PC-9 (cell line): ENCODE measurements at regions not wholly inside any gene's neighbourhood (a gene's known extent, or its start where the extent isn't known, plus 50 kb on each side); places are given as distances from the start of the nearest gene placed in this dataset.

Experiments used
- BruUV-seq: library from RNA; stranded (reverse); fragments of 400-500 nt; replicated peaks from 2 replicates; lab custom pipeline; 2021; lab: Mats Ljungman, UMichigan
- CTCF ChIA-PET: fragments of 300-600 bp; sonication (Branson Sonifier 250); formaldehyde crosslinking; loops from one replicate; lab custom pipeline; 2022; ENCODE audit warnings: antibody characterized with exemption; lab: Charles Lee
- POLR2A ChIA-PET: fragments of 300-600 bp; sonication (Branson Sonifier 250); formaldehyde crosslinking; loops from one replicate; lab custom pipeline; 2022; ENCODE audit warnings: antibody characterized with exemption; ENCODE audit not compliant: unreplicated experiment; lab: Charles Lee
- DNase-seq, 2 experiments: peaks; one replicate each; pipeline versions ENCODE4 v3.0.0 to v3.0.0-alpha.2; 2015 to 2022; ENCODE audit warnings: mixed read lengths in 1 of 2
- H2AFZ ChIP-seq: fragments of 200-600 bp; sonication (generic); 2 replicates; pipeline ENCODE4 v1.8.1; 2017; ENCODE audit warnings: antibody characterized with exemption
- H3F3A ChIP-seq: fragments of 200-600 bp; sonication (generic); 2 replicates; pipeline ENCODE4 v1.8.1; 2017; ENCODE audit warnings: antibody characterized with exemption, mild to moderate bottlenecking, low read depth; ENCODE audit not compliant: insufficient read depth
- H3K27ac ChIP-seq: fragments of 200-600 bp; sonication (generic); 2 replicates; pipeline ENCODE4 v1.6.1; 2016; ENCODE audit warnings: mixed run types
- H3K27me3 ChIP-seq: fragments of 200-600 bp; sonication (generic); 2 replicates; pipeline ENCODE4 v1.6.1; 2016; ENCODE audit warnings: low read depth, mixed run types; ENCODE audit not compliant: insufficient read depth
- H3K36me3 ChIP-seq: fragments of 200-600 bp; sonication (generic); 2 replicates; pipeline ENCODE4 v1.6.1; 2016; ENCODE audit warnings: low read depth, mixed run types
- H3K4me1 ChIP-seq: fragments of 200-600 bp; sonication (generic); replicated peaks from 2 replicates; pipeline ENCODE4 v1.6.1; 2016; ENCODE audit warnings: mixed run types; ENCODE audit not compliant: insufficient read depth
- H3K4me2 ChIP-seq: fragments of 200-600 bp; sonication (generic); 2 replicates; pipeline ENCODE4 v1.6.1; 2017; ENCODE audit warnings: mixed run types
- H3K4me3 ChIP-seq: fragments of 200-600 bp; sonication (generic); 2 replicates; pipeline ENCODE4 v1.6.1; 2016; ENCODE audit warnings: mixed run types
- H3K79me2 ChIP-seq: fragments of 200-600 bp; sonication (generic); 2 replicates; pipeline ENCODE4 v1.6.1; 2017; ENCODE audit warnings: low read depth, mixed run types
- H3K9me2 ChIP-seq: fragments of 200-600 bp; sonication (generic); 2 replicates; pipeline ENCODE4 v1.8.1; 2017; ENCODE audit warnings: mild to moderate bottlenecking; ENCODE audit not compliant: insufficient read depth
- H3K9me3 ChIP-seq: fragments of 200-600 bp; sonication (generic); 2 replicates; pipeline ENCODE4 v1.8.1; 2016; ENCODE audit warnings: low read depth; ENCODE audit not compliant: insufficient read depth
- H4K20me1 ChIP-seq: fragments of 200-600 bp; sonication (generic); 2 replicates; pipeline ENCODE4 v1.8.1; 2017; ENCODE audit not compliant: insufficient read depth
- EZH2 ChIP-seq: fragments of 200-600 bp; sonication (generic); IDR thresholded peaks from 2 replicates; pipeline ENCODE4 v1.8.0; 2017; ENCODE audit warnings: antibody characterized with exemption, low read depth
- intact Hi-C: fragments of 100-400 bp; cut with micrococcal nuclease; formaldehyde crosslinking; loops from one replicate; pipeline ENCODE4 v1.10.0; 2022; ENCODE audit not compliant: unreplicated experiment
- TF ChIP-seq, protein P1 (sequence below): fragments of 200-600 bp; sonication (generic); conservative IDR thresholded peaks from 2 replicates; pipeline ENCODE4 v1.6.1; 2017; ENCODE audit warnings: mixed run types, antibody characterized with exemption, mild to moderate bottlenecking, moderate library complexity

DNA sequence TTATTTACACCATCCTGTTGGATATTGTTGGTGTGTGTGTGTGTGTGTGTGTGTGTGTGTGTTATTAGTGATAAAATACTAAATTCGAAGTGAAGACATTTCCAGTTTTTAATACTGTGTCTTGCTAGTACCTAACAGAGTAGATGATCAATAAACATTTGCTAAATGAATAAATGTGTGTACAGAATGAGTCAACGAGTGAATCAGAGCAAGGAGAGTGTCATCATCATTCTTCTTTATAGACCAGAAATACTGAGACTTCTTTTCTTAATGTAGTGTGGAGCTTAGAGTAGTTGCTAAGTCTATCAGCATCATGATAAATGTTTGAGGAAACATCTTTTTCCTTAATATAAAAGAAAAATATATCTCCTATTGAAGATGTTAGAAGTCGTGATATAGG, 169.7 kb upstream of the SATB2 start:
- H3F3A ChIP-seq: no peaks in the 10 kb centered on the region
- no peaks in the 10 kb centered on the region for H4K20me1 ChIP-seq
- H3K4me1 ChIP-seq: no peaks in the 10 kb centered on the region
- no peak for TF ChIP-seq EZH2
- TF ChIP-seq, protein P1, sequence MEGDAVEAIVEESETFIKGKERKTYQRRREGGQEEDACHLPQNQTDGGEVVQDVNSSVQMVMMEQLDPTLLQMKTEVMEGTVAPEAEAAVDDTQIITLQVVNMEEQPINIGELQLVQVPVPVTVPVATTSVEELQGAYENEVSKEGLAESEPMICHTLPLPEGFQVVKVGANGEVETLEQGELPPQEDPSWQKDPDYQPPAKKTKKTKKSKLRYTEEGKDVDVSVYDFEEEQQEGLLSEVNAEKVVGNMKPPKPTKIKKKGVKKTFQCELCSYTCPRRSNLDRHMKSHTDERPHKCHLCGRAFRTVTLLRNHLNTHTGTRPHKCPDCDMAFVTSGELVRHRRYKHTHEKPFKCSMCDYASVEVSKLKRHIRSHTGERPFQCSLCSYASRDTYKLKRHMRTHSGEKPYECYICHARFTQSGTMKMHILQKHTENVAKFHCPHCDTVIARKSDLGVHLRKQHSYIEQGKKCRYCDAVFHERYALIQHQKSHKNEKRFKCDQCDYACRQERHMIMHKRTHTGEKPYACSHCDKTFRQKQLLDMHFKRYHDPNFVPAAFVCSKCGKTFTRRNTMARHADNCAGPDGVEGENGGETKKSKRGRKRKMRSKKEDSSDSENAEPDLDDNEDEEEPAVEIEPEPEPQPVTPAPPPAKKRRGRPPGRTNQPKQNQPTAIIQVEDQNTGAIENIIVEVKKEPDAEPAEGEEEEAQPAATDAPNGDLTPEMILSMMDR: no peak
- intact Hi-C loops: no loop called here
- H3K9me3 ChIP-seq: no peaks in the 10 kb centered on the region
- CTCF ChIA-PET: no interaction called here
- no peaks in the 10 kb centered on the region for H3K79me2 ChIP-seq
- no peaks in the 10 kb centered on the region for H3K27me3 ChIP-seq
- POLR2A ChIA-PET: no interaction called here
- H3K4me3 ChIP-seq: no peak overlapping the region
- H3K9me2 ChIP-seq: no peaks in the 10 kb centered on the region
- no peak overlapping the region for H3K4me2 ChIP-seq
- no peak overlapping the region for H3K27ac ChIP-seq
- DNase-seq: no peak
- no TSS peak for BruUV-seq
- H3K36me3 ChIP-seq: no peaks in the 10 kb centered on the region
- no peak overlapping the region for H2AFZ ChIP-seq

DNA sequence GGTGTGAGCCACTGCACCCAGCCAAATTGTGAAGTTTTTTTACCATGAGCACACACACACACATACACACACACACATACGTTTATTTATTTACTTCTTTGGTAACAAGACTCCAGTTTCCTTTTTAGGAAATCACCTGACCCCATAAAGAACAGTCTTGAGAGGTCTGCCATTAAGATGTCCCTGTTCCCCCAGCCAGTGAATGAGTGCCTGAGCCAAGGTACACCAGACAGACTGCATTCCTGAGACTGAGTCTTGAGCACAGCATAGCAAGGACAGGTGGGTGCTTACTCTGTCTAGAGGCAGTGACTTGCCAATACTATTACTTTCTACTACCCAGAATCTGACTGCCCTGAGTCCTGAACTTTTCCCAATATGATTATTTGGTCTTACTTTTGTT, 167.2 kb upstream of the SATB2 start:
- DNase-seq: peak in 1 of 2 experiments; percentile 52
- Histone ChIP-seq H3K4me1 (no peaks in the 10 kb centered on the region), H2AFZ (no peak overlapping the region), H4K20me1 (no peaks in the 10 kb centered on the region), H3K4me3 (no peak overlapping the region), H3K27ac (no peak overlapping the region), H3K4me2 (no peak overlapping the region), H3K27me3 (no peaks in the 10 kb centered on the region), H3K79me2 (no peaks in the 10 kb centered on the region), H3F3A (no peaks in the 10 kb centered on the region), H3K9me2 (no peaks in the 10 kb centered on the region), H3K9me3 (no peaks in the 10 kb centered on the region), H3K36me3 (no peaks in the 10 kb centered on the region)
- BruUV-seq: no TSS peak
- intact Hi-C loops: no loop called here
- TF ChIP-seq EZH2: no peak
- TF ChIP-seq, protein P1: no peak
- ChIA-PET CTCF (no interaction called here), POLR2A (no interaction called here)

DNA sequence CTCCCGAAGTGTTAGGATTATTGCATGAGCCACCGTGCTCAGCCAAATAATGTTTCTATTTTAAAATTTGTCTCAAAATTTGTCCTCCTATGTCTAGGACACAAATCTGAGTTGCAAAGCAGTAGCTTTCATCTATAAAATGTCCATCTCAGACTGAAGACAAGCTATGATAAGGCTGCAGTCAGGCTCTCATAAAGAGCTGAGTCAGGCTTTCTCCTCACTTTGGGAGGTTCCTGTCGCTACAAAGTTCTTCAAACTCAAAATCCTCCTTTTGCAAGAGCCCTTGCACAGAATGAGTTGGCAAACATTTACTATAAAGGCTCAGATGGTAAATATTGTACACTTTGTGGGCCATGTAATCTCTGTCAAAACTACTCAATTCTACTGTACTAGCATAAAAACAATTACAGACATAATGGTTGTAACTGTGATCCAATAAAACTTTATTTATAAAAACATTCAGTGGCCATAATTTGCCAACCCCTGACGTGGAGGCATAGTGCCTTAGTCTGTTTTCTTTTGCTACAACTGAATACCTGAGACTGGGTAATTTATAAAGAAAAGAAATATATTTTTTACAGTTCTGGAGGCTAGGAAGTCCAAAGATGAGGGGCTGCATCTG, 154.9 kb upstream of the SATB2 start:
- Histone ChIP-seq H4K20me1 (no peaks in the 10 kb centered on the region), H3K9me2 (no peaks in the 10 kb centered on the region), H3K27ac (no peak overlapping the region), H3K79me2 (no peaks in the 10 kb centered on the region), H3K9me3 (no peaks in the 10 kb centered on the region), H2AFZ (no peak overlapping the region), H3K4me2 (no peak overlapping the region), H3K36me3 (no peaks in the 10 kb centered on the region), H3K4me3 (no peak overlapping the region), H3K27me3 (no peaks in the 10 kb centered on the region), H3F3A (no peaks in the 10 kb centered on the region), H3K4me1 (no peaks in the 10 kb centered on the region)
- ChIA-PET CTCF (no interaction called here), POLR2A (no interaction called here)
- no peak for DNase-seq
- intact Hi-C loops: no loop called here
- no TSS peak for BruUV-seq
- no peak for TF ChIP-seq EZH2
- TF ChIP-seq, protein P1: no peak
